Epidermal melanocyte (primary cell): ENCODE measurements at regions not wholly inside any gene's neighbourhood (a gene's known extent, or its start where the extent isn't known, plus 50 kb on each side); places are given as distances from the start of the nearest gene placed in this dataset.
"Not testable (repeated sequence)": the region's sequence is repeated elsewhere in the genome, so short reads cannot be mapped to it uniquely, and the experiment has no call there.

Source experiments
- DNase-seq: peaks from one replicate; pipeline ENCODE4 v3.0.0; 2011; ENCODE audit warnings: low spot score; ENCODE audit not compliant: insufficient read length

- no peak for DNase-seq
Measured at GRCh38 chr3:166685246-166685645, 694.9 kb downstream of the ZBBX start.

GRCh38 chr3:166684077-166684476 is 696.0 kb downstream of the ZBBX start:
- DNase-seq, result not testable (repeated sequence)

- DNase-seq, result no peak
Measured at GRCh38 chr3:166669781-166670180, 710.3 kb downstream of the ZBBX start.

- no peak for DNase-seq
Measured at GRCh38 chr3:166663194-166663593, 716.9 kb downstream of the ZBBX start.

GRCh38 chr3:166661621-166662020 is 718.5 kb downstream of the ZBBX start:
- no peak for DNase-seq

GRCh38 chr3:166660962-166661361 is 719.1 kb downstream of the ZBBX start:
- no peak for DNase-seq

- DNase-seq, result no peak
Measured at GRCh38 chr3:166637984-166638530, 742.0 kb downstream of the ZBBX start.

- DNase-seq, result no peak
Measured at GRCh38 chr3:166634091-166634746, 745.9 kb downstream of the ZBBX start.

- no peak for DNase-seq
Measured at GRCh38 chr3:166630190-166630589, 749.9 kb downstream of the ZBBX start.

- no peak for DNase-seq
Measured at GRCh38 chr3:166613365-166613764, 766.7 kb downstream of the ZBBX start.

GRCh38 chr3:166612761-166613160 is 767.3 kb downstream of the ZBBX start:
- not testable (repeated sequence) for DNase-seq

- DNase-seq, result no peak
Measured at GRCh38 chr3:166607933-166608521, 770.8 kb upstream of the BCHE start.

- no peak for DNase-seq
Measured at GRCh38 chr3:166606988-166607387, 769.8 kb upstream of the BCHE start.

- DNase-seq, result no peak
Measured at GRCh38 chr3:166593776-166594175, 756.6 kb upstream of the BCHE start.

- DNase-seq, result no peak
Measured at GRCh38 chr3:166582236-166582635, 745.0 kb upstream of the BCHE start.

GRCh38 chr3:166580561-166580960 is 743.3 kb upstream of the BCHE start:
- DNase-seq, result no peak

GRCh38 chr3:166575161-166575560 is 737.9 kb upstream of the BCHE start:
- no peak for DNase-seq

GRCh38 chr3:166571686-166572085 is 734.5 kb upstream of the BCHE start:
- DNase-seq, result not testable (repeated sequence)

GRCh38 chr3:166570102-166570501 is 732.9 kb upstream of the BCHE start:
- no peak for DNase-seq

GRCh38 chr3:166569589-166569988 is 732.4 kb upstream of the BCHE start:
- no peak for DNase-seq

- DNase-seq, result no peak
Measured at GRCh38 chr3:166560253-166560652, 723.0 kb upstream of the BCHE start.

GRCh38 chr3:166556955-166557354 is 719.7 kb upstream of the BCHE start:
- no peak for DNase-seq

- no peak for DNase-seq
Measured at GRCh38 chr3:166554023-166554422, 716.8 kb upstream of the BCHE start.
